ENCODE measurements at regions not wholly inside any gene's neighbourhood (a gene's known extent, or its start where the extent isn't known, plus 50 kb on each side); places are given as distances from the start of the nearest gene placed in this dataset.

DNA sequence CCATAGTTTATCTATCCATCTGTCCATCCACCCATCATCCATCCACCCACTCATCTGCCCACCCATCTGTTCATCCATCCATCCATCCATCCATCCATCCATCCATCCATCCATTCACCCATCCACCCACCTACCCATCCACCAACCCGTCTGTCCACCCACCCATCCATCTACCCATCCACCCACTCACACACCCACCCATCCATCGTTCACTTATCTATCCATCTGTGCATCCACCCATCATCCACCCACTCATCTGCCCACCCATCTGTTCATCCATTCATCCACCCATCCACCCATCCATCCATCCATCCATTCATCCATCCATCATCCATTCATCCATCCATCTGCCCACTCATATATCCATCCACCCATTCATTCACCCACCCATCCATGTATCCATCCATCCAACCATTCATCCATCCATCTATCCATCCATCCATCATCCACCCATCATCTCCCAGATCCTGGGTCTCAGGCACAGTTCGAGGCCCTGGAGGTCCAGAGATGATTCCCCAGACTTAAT is 88.2 kb upstream of the WNT4 start:
- peaks cover 18% of the 10 kb centered on the region for H3K27me3 ChIP-seq (ENCODE audit: control insufficient read depth, insufficient read depth, low read length)
- WGBS (ENCODE audit: insufficient coverage) = 90% methylated on average over 2 of the region's 3 CpGs
- no peak overlapping the region for H3K27ac ChIP-seq (ENCODE audit: low read length)
- H3K9me3 ChIP-seq (replicated peaks; ENCODE audit: control insufficient read depth, low read depth, low read length) = no peaks in the 10 kb centered on the region
- H3K4me3 ChIP-seq (ENCODE audit: low read length) = no peak overlapping the region
- peaks cover 6% of the 10 kb centered on the region for H3K4me1 ChIP-seq (ENCODE audit: control insufficient read depth, insufficient read depth, low read length)
- no peaks in the 10 kb centered on the region for H3K36me3 ChIP-seq (ENCODE audit: control insufficient read depth, insufficient read depth, low read length)
- DNase-seq = no peak

GRCh38 chr1:22231995-22232690 is 89.2 kb upstream of the WNT4 start:
- Histone ChIP-seq H3K9me3 (replicated peaks; ENCODE audit: control insufficient read depth, low read depth, low read length) (no peaks in the 10 kb centered on the region), H3K36me3 (ENCODE audit: control insufficient read depth, insufficient read depth, low read length) (no peaks in the 10 kb centered on the region), H3K27me3 (ENCODE audit: control insufficient read depth, insufficient read depth, low read length) (peaks cover 22% of the 10 kb centered on the region), H3K4me3 (ENCODE audit: low read length) (no peak overlapping the region), H3K27ac (ENCODE audit: low read length) (no peak overlapping the region), H3K4me1 (ENCODE audit: control insufficient read depth, insufficient read depth, low read length) (peaks cover 6% of the 10 kb centered on the region)
- 85% methylated on average over 4 of the region's 6 CpGs for whole genome bisulfite sequencing (ENCODE audit: insufficient coverage)
- no peak for DNase-seq

- H3K36me3 ChIP-seq (ENCODE audit: control insufficient read depth, insufficient read depth, low read length) = no peaks in the 10 kb centered on the region
- H3K27me3 ChIP-seq (ENCODE audit: control insufficient read depth, insufficient read depth, low read length) = peaks cover 22% of the 10 kb centered on the region
- 83% methylated on average over 5 of the region's 5 CpGs for WGBS (ENCODE audit: insufficient coverage)
- no peak overlapping the region for H3K27ac ChIP-seq (ENCODE audit: low read length)
- no peak for DNase-seq
- peaks cover 6% of the 10 kb centered on the region for H3K4me1 ChIP-seq (ENCODE audit: control insufficient read depth, insufficient read depth, low read length)
- no peak overlapping the region for H3K4me3 ChIP-seq (ENCODE audit: low read length)
- no peaks in the 10 kb centered on the region for H3K9me3 ChIP-seq (replicated peaks; ENCODE audit: control insufficient read depth, low read depth, low read length)
Measured at GRCh38 chr1:22233222-22233621, 90.3 kb upstream of the WNT4 start.

DNA sequence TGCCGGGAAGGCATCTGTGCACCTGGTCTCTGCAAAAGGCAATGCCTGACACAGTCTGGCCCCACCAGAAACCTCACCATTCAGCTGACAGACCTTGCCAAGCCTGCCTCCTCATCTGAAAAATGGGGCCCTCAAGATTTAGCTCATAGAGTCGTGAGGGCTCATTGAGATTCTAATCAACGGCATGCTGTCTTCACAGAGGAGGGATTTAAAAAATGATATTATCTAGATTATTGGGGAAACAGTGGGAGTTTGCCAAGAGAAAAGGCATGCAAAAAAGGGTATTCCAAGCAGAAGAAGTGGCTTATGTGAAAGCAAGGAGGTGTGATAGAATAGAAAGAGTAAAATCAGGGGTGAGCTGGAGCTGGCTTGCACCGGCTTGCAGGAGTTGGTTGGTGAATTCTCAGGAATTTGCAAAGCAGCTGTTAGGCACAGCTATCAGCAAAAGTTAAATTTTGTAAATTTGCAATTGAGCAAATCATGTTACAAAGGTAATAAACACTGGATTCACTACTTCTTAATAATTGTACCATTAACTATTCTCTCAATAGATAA is 91.7 kb upstream of the WNT4 start:
- WGBS (ENCODE audit: insufficient coverage) = 27% methylated on average over 4 of the region's 4 CpGs
- Histone ChIP-seq H3K27ac (ENCODE audit: low read length) (no peak overlapping the region), H3K4me1 (ENCODE audit: control insufficient read depth, insufficient read depth, low read length) (peaks cover 8% of the 10 kb centered on the region), H3K9me3 (replicated peaks; ENCODE audit: control insufficient read depth, low read depth, low read length) (no peaks in the 10 kb centered on the region), H3K27me3 (ENCODE audit: control insufficient read depth, insufficient read depth, low read length) (peaks cover 20% of the 10 kb centered on the region), H3K4me3 (ENCODE audit: low read length) (no peak overlapping the region), H3K36me3 (ENCODE audit: control insufficient read depth, insufficient read depth, low read length) (no peaks in the 10 kb centered on the region)
- no peak for DNase-seq

- Histone ChIP-seq H3K36me3 (ENCODE audit: control insufficient read depth, insufficient read depth, low read length) (no peaks in the 10 kb centered on the region), H3K4me1 (ENCODE audit: control insufficient read depth, insufficient read depth, low read length) (peaks cover 8% of the 10 kb centered on the region), H3K9me3 (replicated peaks; ENCODE audit: control insufficient read depth, low read depth, low read length) (no peaks in the 10 kb centered on the region), H3K27me3 (ENCODE audit: control insufficient read depth, insufficient read depth, low read length) (peaks cover 20% of the 10 kb centered on the region), H3K27ac (ENCODE audit: low read length) (no peak overlapping the region), H3K4me3 (ENCODE audit: low read length) (no peak overlapping the region)
- DNase-seq = no peak
- WGBS (ENCODE audit: insufficient coverage) = 34% methylated on average over 7 of the region's 7 CpGs
Measured at GRCh38 chr1:22236166-22236565, 93.3 kb upstream of the WNT4 start.

DNA sequence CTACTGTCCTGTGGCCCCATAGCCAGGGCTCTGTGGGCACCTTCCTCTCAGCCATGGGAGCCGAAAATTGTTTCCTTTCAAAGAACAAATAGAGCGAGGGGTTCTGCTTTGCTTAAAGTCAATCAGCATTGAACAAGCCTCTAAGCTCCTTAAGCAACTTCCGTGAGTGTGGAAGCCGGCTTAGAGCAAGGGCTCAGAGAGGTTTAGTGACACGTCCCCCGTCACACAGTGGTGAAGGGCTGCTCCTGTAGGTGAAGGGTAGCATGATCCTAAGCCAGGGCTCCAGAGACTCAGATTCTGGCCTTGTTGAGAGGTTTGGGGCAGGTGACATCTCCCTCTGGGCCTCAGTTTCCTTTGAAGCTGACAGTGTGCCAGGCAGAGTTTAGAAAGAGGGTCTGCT is 94.0 kb upstream of the WNT4 start:
- H3K9me3 ChIP-seq (replicated peaks; ENCODE audit: control insufficient read depth, low read depth, low read length) = no peaks in the 10 kb centered on the region
- 78% methylated on average over 6 of the region's 6 CpGs for WGBS (ENCODE audit: insufficient coverage)
- H3K4me1 ChIP-seq (ENCODE audit: control insufficient read depth, insufficient read depth, low read length) = peaks cover 11% of the 10 kb centered on the region
- no peak overlapping the region for H3K4me3 ChIP-seq (ENCODE audit: low read length)
- H3K36me3 ChIP-seq (ENCODE audit: control insufficient read depth, insufficient read depth, low read length) = no peaks in the 10 kb centered on the region
- H3K27me3 ChIP-seq (ENCODE audit: control insufficient read depth, insufficient read depth, low read length) = peaks cover 20% of the 10 kb centered on the region
- H3K27ac ChIP-seq (ENCODE audit: low read length) = no peak overlapping the region
- no peak for DNase-seq

GRCh38 chr1:22237433-22238093 is 94.7 kb upstream of the WNT4 start:
- Histone ChIP-seq H3K27ac (ENCODE audit: low read length) (no peak overlapping the region), H3K4me3 (ENCODE audit: low read length) (no peak overlapping the region), H3K36me3 (ENCODE audit: control insufficient read depth, insufficient read depth, low read length) (no peaks in the 10 kb centered on the region), H3K4me1 (ENCODE audit: control insufficient read depth, insufficient read depth, low read length) (peaks cover 11% of the 10 kb centered on the region), H3K27me3 (ENCODE audit: control insufficient read depth, insufficient read depth, low read length) (peaks cover 20% of the 10 kb centered on the region), H3K9me3 (replicated peaks; ENCODE audit: control insufficient read depth, low read depth, low read length) (no peaks in the 10 kb centered on the region)
- 80% methylated on average over 8 of the region's 11 CpGs for WGBS (ENCODE audit: insufficient coverage)
- DNase-seq = no peak

- peaks cover 11% of the 10 kb centered on the region for H3K4me1 ChIP-seq (ENCODE audit: control insufficient read depth, insufficient read depth, low read length)
- H3K27me3 ChIP-seq (ENCODE audit: control insufficient read depth, insufficient read depth, low read length) = peaks cover 20% of the 10 kb centered on the region
- WGBS (ENCODE audit: insufficient coverage) = 81% methylated on average over 18 of the region's 26 CpGs
- no peak for DNase-seq
- no peak overlapping the region for H3K4me3 ChIP-seq (ENCODE audit: low read length)
- H3K9me3 ChIP-seq (replicated peaks; ENCODE audit: control insufficient read depth, low read depth, low read length) = no peaks in the 10 kb centered on the region
- H3K36me3 ChIP-seq (ENCODE audit: control insufficient read depth, insufficient read depth, low read length) = no peaks in the 10 kb centered on the region
- no peak overlapping the region for H3K27ac ChIP-seq (ENCODE audit: low read length)
Measured at GRCh38 chr1:22238356-22239224, 95.7 kb upstream of the WNT4 start.

- Histone ChIP-seq H3K27ac (ENCODE audit: low read length) (no peak overlapping the region), H3K4me1 (ENCODE audit: control insufficient read depth, insufficient read depth, low read length) (peaks cover 6% of the 10 kb centered on the region), H3K4me3 (ENCODE audit: low read length) (no peak overlapping the region), H3K36me3 (ENCODE audit: control insufficient read depth, insufficient read depth, low read length) (no peaks in the 10 kb centered on the region), H3K27me3 (ENCODE audit: control insufficient read depth, insufficient read depth, low read length) (peaks cover 19% of the 10 kb centered on the region), H3K9me3 (replicated peaks; ENCODE audit: control insufficient read depth, low read depth, low read length) (no peaks in the 10 kb centered on the region)
- WGBS (ENCODE audit: insufficient coverage) = 87% methylated on average over 10 of the region's 11 CpGs
- no peak for DNase-seq
Measured at GRCh38 chr1:22239378-22239777, 96.5 kb upstream of the WNT4 start.

DNA sequence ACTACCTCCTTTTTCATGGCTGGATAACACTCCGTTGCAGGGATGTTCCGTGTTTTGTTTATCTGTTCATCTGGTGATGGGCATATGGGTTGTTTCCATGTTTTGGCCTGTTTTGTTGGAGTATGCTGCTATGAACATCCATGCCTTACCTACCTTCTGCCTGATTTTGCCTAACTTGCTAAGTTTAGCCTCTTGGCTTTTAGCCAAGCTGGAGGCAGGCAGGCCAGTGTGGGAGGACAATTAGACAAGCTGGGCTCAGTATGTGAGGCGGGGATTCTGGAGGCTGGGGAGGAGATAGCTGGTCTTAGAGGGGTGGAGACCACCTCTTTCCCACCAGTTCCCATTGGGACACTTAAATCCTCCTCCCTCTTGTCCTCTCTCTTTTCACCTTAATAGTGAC is 98.4 kb upstream of the WNT4 start:
- no peak for DNase-seq
- Histone ChIP-seq H3K4me3 (ENCODE audit: low read length) (no peak overlapping the region), H3K9me3 (replicated peaks; ENCODE audit: control insufficient read depth, low read depth, low read length) (no peaks in the 10 kb centered on the region), H3K4me1 (ENCODE audit: control insufficient read depth, insufficient read depth, low read length) (peaks cover 6% of the 10 kb centered on the region), H3K27ac (ENCODE audit: low read length) (no peak overlapping the region), H3K36me3 (ENCODE audit: control insufficient read depth, insufficient read depth, low read length) (no peaks in the 10 kb centered on the region), H3K27me3 (ENCODE audit: control insufficient read depth, insufficient read depth, low read length) (peaks cover 15% of the 10 kb centered on the region)
- WGBS (ENCODE audit: insufficient coverage) = no CpG with 5 or more reads among the region's 3 CpGs

Measured in muscle of leg (tissue), 3 donors.